A673 (cell line): ENCODE measurements at regions not wholly inside any gene's neighbourhood (a gene's known extent, or its start where the extent isn't known, plus 50 kb on each side); places are given as distances from the start of the nearest gene placed in this dataset.

Experiments used
- BruUV-seq: library from RNA; stranded (reverse); fragments of 400-500 nt; replicated peaks from 2 replicates; lab custom pipeline; 2021; lab: Mats Ljungman, UMichigan
- CTCF ChIA-PET: fragments of 300-600 bp; sonication (Branson Sonifier 250); formaldehyde crosslinking; loops from one replicate; lab custom pipeline; 2022; ENCODE audit warnings: antibody characterized with exemption; lab: Charles Lee
- POLR2A ChIA-PET: fragments of 300-600 bp; sonication (Branson Sonifier 250); formaldehyde crosslinking; loops from one replicate; lab custom pipeline; 2022; ENCODE audit warnings: antibody characterized with exemption; ENCODE audit not compliant: low non-redundant PET; lab: Charles Lee
- DNase-seq: peaks from one replicate; pipeline ENCODE4 v3.0.0-alpha.2; 2015; ENCODE audit warnings: low spot score
- H3K27ac ChIP-seq: fragments of 200-600 bp; sonication (generic); 2 replicates; pipeline ENCODE4 v1.5.1; 2016; ENCODE audit warnings: mixed run types, low read depth, mild to moderate bottlenecking, mixed read lengths, antibody characterized with exemption, low read length; ENCODE audit not compliant: poor library complexity, severe bottlenecking
- H3K27me3 ChIP-seq: fragments of 200-600 bp; sonication (generic); replicated peaks from 2 replicates; pipeline ENCODE4 v1.6.1; 2017; ENCODE audit warnings: mixed run types, low read depth, mild to moderate bottlenecking, mixed read lengths, antibody characterized with exemption, low read length; ENCODE audit not compliant: insufficient read depth, poor library complexity
- H3K36me3 ChIP-seq: fragments of 200-600 bp; sonication (generic); 2 replicates; pipeline ENCODE4 v1.6.1; 2016; ENCODE audit warnings: mixed run types, mild to moderate bottlenecking, mixed read lengths, antibody characterized with exemption, low read length; ENCODE audit not compliant: insufficient read depth, poor library complexity, severe bottlenecking
- H3K4me1 ChIP-seq: fragments of 200-600 bp; sonication (generic); 2 replicates; pipeline ENCODE4 v1.6.1; 2017; ENCODE audit warnings: mixed run types, mild to moderate bottlenecking, mixed read lengths, antibody characterized with exemption, low read length; ENCODE audit not compliant: insufficient read depth, poor library complexity, severe bottlenecking
- H3K4me3 ChIP-seq: fragments of 200-600 bp; sonication (generic); 2 replicates; pipeline ENCODE4 v1.5.1; 2016; ENCODE audit warnings: low read depth, mixed run types, mild to moderate bottlenecking, mixed read lengths, low read length; ENCODE audit not compliant: poor library complexity, severe bottlenecking
- H3K9me3 ChIP-seq: fragments of 200-600 bp; sonication (generic); 2 replicates; pipeline ENCODE4 v1.6.1; 2016; ENCODE audit warnings: mixed run types, low read depth, mild to moderate bottlenecking, mixed read lengths, antibody characterized with exemption, low read length; ENCODE audit not compliant: poor library complexity, severe bottlenecking
- EZH2 ChIP-seq: fragments of 200-600 bp; sonication (generic); IDR thresholded peaks from 2 replicates; pipeline ENCODE4 v1.6.1; 2017; ENCODE audit warnings: borderline replicate concordance, low read depth, mild to moderate bottlenecking, mixed read lengths, antibody characterized with exemption, low read length; ENCODE audit not compliant: poor library complexity, severe bottlenecking
- intact Hi-C: fragments of 100-400 bp; cut with micrococcal nuclease; formaldehyde crosslinking; loops from one replicate; pipeline ENCODE4 v1.10.0; 2022; ENCODE audit not compliant: unreplicated experiment
- TF ChIP-seq, protein P1 (sequence below): fragments of 300-800, 200-600 bp; sonication (generic); conservative IDR thresholded peaks from 2 replicates; pipeline ENCODE4 v1.5.1; 2017; ENCODE audit warnings: low read depth, mild to moderate bottlenecking, antibody characterized with exemption, low read length, moderate library complexity, mixed read lengths

- CTCF ChIA-PET, result no interaction called here
- Histone ChIP-seq H3K36me3 (no peaks in the 10 kb centered on the region), H3K27me3 (no peaks in the 10 kb centered on the region), H3K4me3 (no peak overlapping the region), H3K27ac (no peak overlapping the region), H3K4me1 (no peaks in the 10 kb centered on the region), H3K9me3 (no peaks in the 10 kb centered on the region)
- DNase-seq, result no peak
- intact Hi-C loops, result no loop called here
- POLR2A ChIA-PET, result no interaction called here
- BruUV-seq, result no TSS peak
- TF ChIP-seq, protein P1, sequence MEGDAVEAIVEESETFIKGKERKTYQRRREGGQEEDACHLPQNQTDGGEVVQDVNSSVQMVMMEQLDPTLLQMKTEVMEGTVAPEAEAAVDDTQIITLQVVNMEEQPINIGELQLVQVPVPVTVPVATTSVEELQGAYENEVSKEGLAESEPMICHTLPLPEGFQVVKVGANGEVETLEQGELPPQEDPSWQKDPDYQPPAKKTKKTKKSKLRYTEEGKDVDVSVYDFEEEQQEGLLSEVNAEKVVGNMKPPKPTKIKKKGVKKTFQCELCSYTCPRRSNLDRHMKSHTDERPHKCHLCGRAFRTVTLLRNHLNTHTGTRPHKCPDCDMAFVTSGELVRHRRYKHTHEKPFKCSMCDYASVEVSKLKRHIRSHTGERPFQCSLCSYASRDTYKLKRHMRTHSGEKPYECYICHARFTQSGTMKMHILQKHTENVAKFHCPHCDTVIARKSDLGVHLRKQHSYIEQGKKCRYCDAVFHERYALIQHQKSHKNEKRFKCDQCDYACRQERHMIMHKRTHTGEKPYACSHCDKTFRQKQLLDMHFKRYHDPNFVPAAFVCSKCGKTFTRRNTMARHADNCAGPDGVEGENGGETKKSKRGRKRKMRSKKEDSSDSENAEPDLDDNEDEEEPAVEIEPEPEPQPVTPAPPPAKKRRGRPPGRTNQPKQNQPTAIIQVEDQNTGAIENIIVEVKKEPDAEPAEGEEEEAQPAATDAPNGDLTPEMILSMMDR, result no peak
- no peak for TF ChIP-seq EZH2
These were observed 178.0 kb downstream of the INHBA start for GRCh38 chr7:41524876-41525275.

DNA sequence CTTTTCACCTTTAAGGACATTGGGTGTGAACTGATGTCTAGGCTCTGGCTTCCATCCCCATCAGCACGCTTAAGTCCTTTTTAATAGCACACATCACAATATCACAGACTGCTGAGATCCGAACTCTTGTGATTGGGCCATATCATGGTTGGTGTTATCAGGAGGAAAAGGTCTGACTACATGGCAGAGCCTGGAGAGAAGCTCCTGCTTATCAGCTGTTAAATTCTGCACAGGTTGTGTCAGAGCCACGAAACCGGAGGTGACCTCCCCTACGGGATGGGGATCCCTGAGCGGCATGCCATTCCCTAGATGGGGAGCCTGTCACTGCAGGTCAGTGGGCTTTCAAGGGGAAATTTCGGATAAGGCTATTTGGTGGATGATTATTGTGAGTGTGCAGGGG is 182.4 kb downstream of the INHBA start:
- H3K4me3 ChIP-seq, result no peak overlapping the region
- H3K9me3 ChIP-seq, result no peaks in the 10 kb centered on the region
- DNase-seq, result no peak
- no TSS peak for BruUV-seq
- intact Hi-C loops, result no loop called here
- H3K27ac ChIP-seq, result no peak overlapping the region
- POLR2A ChIA-PET, result no interaction called here
- CTCF ChIA-PET, result no interaction called here
- H3K27me3 ChIP-seq, result no peaks in the 10 kb centered on the region
- H3K4me1 ChIP-seq, result no peaks in the 10 kb centered on the region
- no peaks in the 10 kb centered on the region for H3K36me3 ChIP-seq
- TF ChIP-seq EZH2, result no peak
- TF ChIP-seq, protein P1, result no peak

- no peak for DNase-seq
- Histone ChIP-seq H3K27me3 (no peaks in the 10 kb centered on the region), H3K9me3 (no peaks in the 10 kb centered on the region), H3K27ac (no peak overlapping the region), H3K4me1 (no peaks in the 10 kb centered on the region), H3K4me3 (no peak overlapping the region), H3K36me3 (no peaks in the 10 kb centered on the region)
- intact Hi-C loops, result no loop called here
- ChIA-PET CTCF (no interaction called here), POLR2A (no interaction called here)
- no TSS peak for BruUV-seq
- TF ChIP-seq, protein P1, result no peak
- no peak for TF ChIP-seq EZH2
These were observed 185.1 kb downstream of the INHBA start for GRCh38 chr7:41517771-41518170.
